HUDEP-2 (cell line): ENCODE measurements at regions not wholly inside any gene's neighbourhood (a gene's known extent, or its start where the extent isn't known, plus 50 kb on each side); places are given as distances from the start of the nearest gene placed in this dataset.

Experiments
- DNase-seq, 76 experiments: peaks; one replicate each; lab custom pipeline; 2025; ENCODE audit not compliant: unreplicated experiment in 76 of 76; lab: John Stamatoyannopoulos, UW

- peak in 2 of 76 experiments; percentile 6 to 10 for DNase-seq
Observed at GRCh38 chr2:43129676-43130547, 96.5 kb downstream of the ZFP36L2 start.

- DNase-seq = no peak
Observed at GRCh38 chr2:43128559-43128955, 97.8 kb downstream of the ZFP36L2 start.

GRCh38 chr2:43127941-43128558, 98.4 kb downstream of the ZFP36L2 start:
- no peak for DNase-seq

GRCh38 chr2:43127208-43127940, 99.0 kb downstream of the ZFP36L2 start:
- peak in 69 of 76 experiments; percentile 8 to 90 (median 69) for DNase-seq

- no peak for DNase-seq
Observed at GRCh38 chr2:43126817-43127207, 99.6 kb downstream of the ZFP36L2 start.

- DNase-seq = no peak
Observed at GRCh38 chr2:43125090-43125998, 101.1 kb downstream of the ZFP36L2 start.

GRCh38 chr2:43124687-43125057, 101.7 kb downstream of the ZFP36L2 start:
- no peak for DNase-seq

- DNase-seq = no peak
Observed at GRCh38 chr2:43123981-43124686, 102.3 kb downstream of the ZFP36L2 start.

GRCh38 chr2:43123486-43123885, 102.9 kb downstream of the ZFP36L2 start:
- no peak for DNase-seq

GRCh38 chr2:43123028-43123427, 103.4 kb downstream of the ZFP36L2 start:
- DNase-seq = no peak

GRCh38 chr2:43121580-43122314, 104.7 kb downstream of the ZFP36L2 start:
- DNase-seq = no peak

GRCh38 chr2:43119303-43119702, 107.1 kb downstream of the ZFP36L2 start:
- no peak for DNase-seq

GRCh38 chr2:43117521-43118143, 108.8 kb downstream of the ZFP36L2 start:
- DNase-seq = no peak

- no peak for DNase-seq
Observed at GRCh38 chr2:43116988-43117387, 109.4 kb downstream of the ZFP36L2 start.

GRCh38 chr2:43115881-43116280, 110.5 kb downstream of the ZFP36L2 start:
- no peak for DNase-seq

GRCh38 chr2:43114210-43114609, 112.2 kb downstream of the ZFP36L2 start:
- DNase-seq = peak in 1 of 76 experiments; percentile 2

GRCh38 chr2:43111788-43112554, 114.4 kb downstream of the ZFP36L2 start:
- no peak for DNase-seq

- no peak for DNase-seq
Observed at GRCh38 chr2:43110442-43110871, 115.9 kb downstream of the ZFP36L2 start.
